Suppressor macrophage (primary cell): ENCODE measurements at regions not wholly inside any gene's neighbourhood (a gene's known extent, or its start where the extent isn't known, plus 50 kb on each side); places are given as distances from the start of the nearest gene placed in this dataset.
"Not testable (repeated sequence)": the region's sequence is repeated elsewhere in the genome, so short reads cannot be mapped to it uniquely, and the experiment has no call there.

Experiments
- DNase-seq, 4 experiments: peaks; one replicate each; pipeline ENCODE4 v3.0.0-alpha.2; 2020 to 2022

DNA sequence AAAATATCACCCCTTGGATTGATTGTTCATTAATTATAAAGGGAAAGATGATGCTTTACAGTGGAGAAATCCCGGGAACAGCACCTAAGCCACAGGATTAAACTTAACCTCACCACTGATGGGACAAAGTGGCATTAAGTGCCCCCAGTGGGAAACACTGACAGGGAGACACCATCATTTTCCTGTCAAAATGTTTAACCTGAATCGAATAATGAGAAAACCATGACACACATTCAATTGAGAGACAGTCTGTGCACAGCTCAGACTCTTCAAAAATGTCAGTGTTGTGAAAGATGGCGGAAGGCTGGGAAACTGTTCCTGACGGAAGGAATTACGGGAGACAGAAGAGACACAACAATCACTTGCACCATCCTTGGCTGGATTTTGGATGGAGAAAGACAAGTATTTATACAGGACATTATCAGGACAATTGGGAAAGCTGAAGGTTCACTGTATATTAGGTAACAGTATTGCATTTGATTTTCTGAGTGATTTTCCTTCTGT lies 111.8 kb upstream of the ASB18 start:
- DNase-seq: no peak

DNA sequence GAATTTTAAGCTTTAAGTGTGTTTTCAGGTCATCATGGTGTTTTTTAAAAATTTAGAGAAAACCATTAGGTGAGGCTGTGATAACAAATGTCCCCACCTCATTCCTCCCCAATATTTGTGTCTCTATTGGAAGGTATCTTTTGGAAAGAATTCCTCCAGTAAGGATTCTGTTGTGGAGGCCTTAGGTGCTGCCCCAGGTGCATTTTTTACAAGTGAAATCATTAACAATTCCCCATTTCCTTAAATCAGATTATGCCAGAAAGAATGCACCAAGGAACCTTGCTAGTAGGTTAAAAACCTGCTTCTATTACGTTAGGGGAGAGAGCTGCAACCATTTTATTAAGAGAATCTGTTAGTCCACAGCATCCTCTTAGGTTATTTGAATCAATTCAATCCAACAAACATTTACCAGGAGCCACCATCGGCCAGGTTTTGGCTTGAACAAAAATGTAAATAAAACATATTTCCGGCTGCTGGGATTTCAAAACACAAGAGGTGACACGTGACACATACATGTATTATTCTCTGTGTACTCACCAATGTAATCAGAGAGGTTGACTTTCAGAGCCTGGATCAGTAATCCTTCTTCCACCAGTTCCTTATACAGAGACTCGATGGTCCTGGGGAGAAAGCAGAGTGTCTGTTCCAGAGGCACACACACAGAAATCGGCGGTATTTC lies 112.5 kb upstream of the ASB18 start:
- no peak for DNase-seq

DNA sequence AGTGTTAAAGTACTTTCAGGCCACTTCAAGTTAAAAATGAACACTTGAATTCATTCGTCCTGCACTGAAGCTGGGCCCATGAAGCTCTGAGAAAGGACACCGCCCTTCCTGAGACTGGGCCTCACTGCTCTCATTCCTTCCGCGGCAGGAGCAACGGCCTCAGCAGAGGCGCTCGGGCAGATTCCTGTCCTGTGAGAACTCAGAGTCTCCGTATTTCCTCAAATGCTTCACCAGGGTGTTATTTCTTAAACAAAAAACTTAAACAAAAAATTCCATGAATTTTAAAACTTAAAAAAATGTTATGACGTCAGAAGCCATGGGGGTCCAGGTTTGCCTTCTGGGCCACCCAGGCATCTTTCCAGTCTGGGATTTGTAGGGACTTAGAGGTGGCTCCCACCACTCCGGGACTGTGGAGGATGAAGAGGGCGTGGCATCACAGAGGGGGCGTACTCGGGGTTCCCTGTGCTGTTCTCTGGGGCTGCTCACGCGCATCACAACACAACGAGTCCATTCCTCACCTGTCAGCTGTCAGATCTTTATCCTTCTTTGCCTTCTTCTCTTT lies 115.9 kb upstream of the ASB18 start:
- DNase-seq: no peak

DNA sequence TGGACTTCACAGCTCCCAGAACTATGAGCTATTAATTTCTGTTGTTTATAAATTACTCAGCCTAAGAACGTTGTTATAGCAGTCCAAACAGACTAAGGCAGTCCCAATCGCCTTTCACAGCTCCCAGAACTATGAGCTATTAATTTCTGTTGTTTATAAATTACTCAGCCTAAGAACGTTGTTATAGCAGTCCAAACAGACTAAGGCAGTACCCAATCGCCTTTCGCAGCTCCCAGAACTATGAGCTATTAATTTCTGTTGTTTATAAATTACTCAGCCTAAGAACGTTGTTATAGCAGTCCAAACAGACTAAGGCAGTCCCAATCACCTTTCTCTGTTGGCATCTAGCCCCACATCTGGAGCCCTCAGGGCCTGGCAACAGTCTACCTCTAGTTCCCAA lies 117.0 kb upstream of the ASB18 start:
- DNase-seq: not testable (repeated sequence)

DNA sequence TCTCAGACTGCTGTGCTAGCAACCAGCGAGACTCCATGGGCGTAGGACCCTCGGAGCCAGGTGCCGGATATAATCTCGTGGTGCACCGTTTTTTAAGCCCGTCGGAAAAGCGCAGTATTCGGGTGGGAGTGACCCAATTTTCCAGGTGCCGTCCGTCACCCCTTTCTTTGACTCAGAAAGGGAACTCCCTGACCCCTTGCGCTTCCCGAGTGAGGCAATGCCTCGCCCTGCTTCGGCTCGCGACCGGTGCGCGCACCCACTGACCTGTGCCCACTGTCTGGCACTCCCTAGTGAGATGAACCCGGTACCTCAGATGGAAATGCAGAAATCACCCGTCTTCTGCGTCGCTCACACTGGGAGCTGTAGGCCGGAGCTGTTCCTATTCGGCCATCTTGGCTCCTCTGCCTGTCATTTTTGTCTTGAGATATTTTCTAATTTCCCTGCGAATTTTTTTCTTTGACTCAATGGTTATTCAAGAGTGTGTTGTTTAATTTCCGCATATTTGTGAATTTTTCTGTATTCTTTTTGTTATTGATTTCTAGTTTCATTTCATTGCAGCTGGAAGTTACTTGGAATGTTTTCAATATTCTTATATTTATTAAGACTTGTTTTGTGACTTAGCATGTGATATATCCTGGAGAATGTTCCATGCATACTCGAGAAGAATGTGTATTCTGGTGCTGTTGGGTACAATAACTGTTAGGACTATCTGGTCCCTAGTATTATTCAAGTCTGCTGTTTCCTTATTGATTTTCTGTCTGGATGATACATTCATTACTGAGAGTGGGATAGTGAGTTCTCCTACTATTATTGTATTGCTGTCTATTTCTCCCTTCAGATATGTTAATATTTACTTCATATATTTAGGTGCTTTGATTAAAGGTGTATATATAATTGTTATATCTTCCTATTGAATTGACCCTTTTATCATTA lies 125.3 kb upstream of the ASB18 start:
- DNase-seq: not testable (repeated sequence)

DNA sequence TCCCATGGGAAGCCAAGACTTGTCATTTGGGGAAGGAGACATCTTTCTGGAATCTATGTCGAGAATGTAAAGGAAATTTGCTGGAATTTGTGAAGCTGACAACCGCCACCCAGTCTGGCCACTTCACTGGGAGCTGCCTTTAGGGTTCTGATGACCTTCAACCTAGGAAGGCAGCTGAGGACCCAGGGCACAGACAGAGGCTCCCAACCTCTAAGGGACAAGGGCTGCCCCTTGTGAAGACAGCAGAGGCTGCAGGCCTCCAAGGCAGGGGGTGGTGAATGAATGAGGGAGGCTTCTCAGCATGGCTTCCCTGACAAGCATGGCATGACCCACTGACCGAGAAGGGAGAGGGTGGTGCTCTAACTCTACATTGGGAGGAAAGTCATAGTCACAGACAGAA lies 128.9 kb upstream of the ASB18 start:
- DNase-seq: no peak

DNA sequence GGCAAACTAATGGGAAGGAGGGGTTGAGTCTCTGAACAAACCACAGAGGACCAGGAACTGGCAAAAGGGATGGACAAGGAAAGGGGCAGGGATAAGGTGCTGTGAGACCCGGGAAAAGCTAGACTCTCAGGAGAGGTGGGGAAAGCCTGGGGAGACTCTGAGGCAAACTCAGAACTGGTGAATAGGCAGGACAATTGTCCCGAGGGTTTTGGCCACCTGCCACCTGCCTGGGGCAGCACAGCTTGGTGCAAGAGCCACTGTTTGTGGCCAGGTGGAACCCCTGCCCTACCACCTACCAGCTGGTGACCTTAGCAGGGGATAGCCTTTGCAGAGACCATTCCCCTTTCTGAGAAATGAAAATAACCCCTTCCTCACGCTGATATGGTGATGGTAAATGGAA lies 129.4 kb upstream of the ASB18 start:
- DNase-seq: no peak

DNA sequence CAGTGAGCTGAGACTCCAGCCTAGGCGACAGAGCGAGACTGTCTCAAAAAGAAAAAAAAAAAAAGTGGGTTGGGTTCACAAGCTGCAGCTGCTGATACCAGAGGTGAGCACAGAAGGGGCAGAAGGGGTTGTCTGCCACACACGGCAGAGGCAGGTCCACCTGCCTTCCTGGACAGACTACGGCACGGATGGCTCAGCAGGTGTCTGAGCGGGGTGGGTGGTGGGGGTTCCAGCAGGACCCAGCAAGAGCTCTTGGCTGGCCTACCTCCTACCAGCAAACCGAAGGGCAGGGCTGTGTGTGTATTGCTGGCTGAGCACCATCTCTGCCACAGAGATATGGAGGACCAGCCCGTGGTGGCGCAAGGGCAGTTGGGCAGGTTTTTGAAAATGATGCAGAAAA lies 130.4 kb upstream of the ASB18 start:
- DNase-seq: no peak

DNA sequence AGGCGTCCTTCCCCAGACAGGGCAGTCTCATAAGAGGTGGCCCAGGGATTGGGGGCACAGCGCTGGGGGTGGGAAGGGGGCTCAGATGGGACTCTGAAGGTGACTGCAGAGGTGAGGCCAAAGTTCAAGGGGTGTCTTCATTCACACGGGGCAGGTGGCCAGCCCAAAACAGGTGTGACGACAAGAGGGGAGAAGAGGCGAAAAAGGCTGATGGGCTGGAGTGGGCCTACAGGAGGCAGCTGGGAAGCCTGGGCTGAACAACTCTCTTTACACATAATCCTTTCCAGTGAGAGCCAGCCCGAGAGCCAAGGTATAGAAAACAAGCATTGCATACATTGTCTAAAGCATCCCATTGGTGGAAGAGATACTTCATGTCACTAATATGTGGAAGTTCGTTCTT lies 130.9 kb upstream of the ASB18 start:
- no peak for DNase-seq

DNA sequence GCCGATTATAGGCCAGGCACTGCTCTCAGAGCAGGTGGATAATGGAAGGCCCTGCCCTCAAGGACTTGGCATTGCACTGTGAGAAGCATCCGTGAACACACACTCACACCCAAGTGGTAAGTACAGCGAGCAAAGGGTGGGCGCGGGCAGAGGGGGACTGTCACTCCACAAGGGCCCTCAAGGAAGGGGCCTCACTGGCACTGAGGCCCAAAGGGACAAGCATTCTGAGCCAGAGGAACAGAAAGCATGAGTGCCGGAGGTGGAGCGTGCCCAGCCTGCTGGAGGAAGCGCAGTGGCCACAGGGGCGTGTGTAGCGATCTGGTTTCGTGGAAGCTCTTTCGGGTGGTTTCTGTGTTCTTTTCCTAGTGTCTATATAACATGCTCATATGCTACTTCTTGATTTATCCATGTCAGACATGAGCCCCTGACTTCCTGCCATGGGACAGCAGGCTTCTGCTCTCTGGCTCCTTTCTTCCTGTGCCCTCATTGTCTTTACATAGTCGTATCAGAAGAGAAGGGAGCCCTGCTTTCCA lies 132.7 kb upstream of the ASB18 start:
- no peak for DNase-seq

DNA sequence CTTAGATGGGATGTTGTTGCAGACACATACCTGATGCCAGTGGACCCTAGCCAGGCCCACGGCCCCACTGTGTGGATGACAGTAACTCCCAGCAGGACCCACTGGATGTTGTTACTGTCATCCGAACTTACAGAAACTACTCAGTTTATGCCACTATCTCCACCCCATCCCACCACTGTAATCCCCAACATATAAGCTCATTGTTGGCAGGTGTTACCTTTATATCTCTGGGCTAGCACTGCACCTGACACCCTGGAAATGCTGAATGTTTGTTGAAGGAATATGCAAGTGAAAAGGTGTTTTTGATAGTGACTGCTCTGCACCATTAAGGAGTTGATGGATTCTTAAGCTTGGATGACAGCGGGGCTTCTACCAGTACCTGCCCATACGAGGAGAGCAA lies 133.5 kb upstream of the ASB18 start:
- no peak for DNase-seq

DNA sequence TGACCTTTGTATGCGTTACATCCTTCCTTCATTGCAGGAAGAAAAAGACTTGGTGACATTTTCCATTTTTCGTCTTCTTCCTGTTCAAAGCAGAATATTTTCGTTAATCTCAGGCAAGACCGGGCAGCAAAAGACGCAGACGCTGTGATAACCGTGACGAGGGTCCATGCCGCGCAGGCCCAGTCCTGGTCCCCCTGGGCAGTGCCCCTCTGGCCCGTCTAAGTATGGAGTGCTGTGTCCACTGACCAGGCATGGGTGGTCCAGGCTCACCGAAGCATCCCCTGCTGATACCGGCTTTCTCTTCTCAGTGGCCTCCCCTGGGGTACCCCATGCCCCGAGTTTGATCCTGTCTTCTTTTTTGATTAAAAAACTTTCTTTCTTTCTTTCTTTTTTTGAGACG lies 135.2 kb upstream of the ASB18 start:
- DNase-seq: no peak

DNA sequence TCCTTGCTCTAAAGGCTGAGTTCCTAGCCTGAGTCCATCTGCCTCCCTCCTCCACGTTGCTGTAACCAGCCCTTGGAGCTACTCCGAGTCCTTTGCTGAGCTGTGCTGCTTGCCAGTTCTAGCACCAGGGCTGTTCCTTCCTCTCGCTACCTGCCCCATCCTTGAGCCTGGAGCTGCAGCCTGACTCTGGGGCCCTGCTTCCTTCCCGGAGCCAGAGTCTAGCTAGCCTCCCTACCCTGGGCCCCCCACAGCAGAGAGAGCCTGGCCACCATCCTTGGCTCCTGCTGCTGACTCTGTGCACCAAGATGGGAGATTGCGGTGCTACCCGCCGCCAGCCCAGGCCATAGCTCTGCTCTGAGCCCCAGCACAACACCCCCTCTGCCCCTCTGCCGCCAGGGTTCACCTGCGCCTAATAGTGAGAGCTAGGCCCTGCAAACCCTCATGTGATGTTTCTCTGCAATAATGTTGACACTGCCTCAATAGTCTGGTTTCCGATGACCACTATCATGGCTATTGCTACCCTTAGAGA lies 135.9 kb upstream of the ASB18 start:
- no peak for DNase-seq

DNA sequence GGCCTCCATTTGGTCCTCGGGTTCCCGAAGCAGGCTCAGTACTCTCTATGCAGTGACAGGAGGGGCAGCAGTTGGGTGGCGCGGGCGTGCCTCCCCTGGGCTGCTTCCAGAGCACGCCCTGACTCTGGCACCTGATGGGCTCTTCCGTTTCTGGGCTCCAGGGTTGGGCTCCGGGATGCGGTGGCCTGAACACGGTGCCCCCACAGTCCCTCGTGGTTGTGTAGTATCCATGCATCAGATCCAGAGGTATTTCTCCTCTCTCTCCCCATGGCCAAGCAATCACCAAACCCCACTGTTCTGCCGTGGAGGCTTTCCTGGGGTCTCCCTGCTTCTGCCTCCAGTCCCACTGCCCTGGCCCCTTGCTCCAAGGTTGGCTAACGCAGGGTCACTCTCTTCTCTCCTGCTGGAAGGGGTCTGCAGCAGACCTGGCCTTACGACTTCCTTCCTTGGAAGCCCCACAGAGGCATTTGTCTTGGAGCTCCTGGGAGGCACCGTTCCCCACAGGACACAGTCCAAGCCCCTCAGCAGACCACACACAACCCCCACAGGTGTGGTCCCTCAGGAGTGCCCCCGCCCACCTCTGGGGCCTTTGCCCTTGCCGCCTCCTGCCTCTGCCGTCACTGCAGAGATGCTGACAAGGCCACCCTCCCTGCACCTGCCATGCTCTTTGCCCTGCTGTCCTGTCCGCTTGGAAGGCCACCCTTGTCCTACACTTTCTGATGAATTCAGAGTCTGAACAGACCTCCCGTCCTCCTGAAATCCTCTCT lies 136.6 kb upstream of the ASB18 start:
- no peak for DNase-seq

DNA sequence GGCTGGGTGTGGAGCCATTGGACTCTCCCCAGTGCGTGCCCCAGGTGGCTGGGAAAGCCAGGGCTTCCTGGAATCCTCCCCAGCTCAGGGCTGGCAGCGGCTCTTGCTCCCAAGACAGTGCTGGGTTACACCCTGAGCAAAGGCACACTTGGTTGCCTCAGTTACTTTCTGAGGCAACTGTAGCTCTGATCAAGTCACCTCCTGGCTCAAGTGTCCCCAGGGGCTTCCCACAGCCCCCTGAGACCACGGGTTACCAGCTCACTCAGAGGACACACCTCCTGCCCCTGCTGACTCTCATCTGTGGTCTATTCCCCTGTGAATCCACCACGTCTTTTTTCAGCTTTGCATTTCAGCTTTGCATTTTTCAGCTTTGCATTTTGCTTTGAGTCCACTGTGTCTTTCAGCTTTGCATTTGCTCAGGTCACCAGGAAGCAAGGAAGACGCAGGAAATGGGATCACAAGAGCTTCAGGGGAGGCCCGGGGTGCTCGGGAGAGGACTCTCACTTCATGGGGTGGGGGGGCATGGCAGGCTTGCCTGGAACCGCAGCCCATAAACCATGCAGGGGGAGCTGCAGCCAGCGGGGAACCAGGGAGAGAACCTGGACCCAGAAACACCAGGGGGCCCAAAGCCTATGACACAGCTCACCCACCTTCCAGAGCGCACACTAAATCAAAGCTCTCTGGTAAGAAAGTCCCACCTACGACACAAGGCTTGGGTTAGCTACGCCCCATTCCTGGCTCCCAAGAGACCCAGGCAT lies 138.0 kb upstream of the ASB18 start:
- DNase-seq: no peak

DNA sequence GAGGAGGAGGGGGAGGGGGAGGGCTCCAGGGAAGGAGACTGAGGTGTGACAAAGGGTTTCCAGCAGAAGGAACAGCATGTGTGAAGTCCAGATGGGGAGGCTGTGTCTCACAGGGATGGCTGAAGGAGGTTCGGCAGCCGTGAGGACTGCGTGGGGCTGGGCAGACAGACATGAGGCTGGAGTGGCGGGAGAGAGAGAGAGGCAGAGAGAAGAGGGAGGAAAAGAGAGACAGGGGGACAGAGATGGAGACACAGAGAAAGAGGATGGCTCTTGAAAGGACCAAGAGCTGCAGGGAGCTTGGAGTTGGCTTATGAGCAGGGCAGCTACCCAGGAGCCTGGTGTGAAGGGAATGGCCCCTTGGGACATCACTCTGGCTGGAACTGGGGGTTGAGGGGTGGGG lies 138.9 kb upstream of the ASB18 start:
- no peak for DNase-seq

DNA sequence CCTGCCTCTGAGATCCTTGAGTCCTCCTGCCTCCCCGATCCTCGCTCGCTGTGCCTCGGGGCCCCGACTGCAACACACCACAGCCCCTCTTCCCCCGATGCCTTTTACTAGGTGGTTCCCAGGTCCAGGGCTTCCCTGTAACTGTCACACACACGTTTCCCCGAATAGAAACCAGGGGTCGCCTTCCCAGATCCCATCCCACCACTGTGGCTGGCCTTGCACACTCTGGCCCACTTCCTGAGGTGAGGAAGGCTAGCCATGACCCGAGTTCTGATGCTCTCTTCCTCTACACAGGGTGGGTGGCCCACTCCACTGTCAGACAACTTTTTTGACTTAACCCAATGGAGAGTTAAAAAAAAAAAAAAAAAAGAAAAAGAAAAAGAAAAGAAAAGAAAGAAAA lies 139.6 kb upstream of the ASB18 start:
- no peak for DNase-seq

DNA sequence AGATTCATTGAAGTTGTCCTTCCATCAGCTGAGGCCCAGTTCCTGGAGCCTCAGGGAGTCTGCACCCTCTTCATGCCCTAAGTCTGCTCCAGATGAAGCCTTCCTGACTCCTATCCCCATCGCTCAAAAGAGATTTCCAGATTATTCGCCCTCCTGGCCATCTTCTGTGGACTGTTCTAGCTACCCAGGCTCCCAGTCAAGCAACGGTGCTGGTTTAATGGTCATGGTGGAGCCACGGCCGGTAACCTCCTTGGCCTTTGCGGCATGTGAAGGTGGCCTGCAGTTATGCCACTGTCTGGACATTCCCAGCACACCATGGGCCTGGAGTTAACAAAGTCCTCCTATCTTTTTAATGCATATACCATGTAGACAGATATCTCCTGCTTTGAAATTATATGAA lies 140.1 kb upstream of the ASB18 start:
- DNase-seq: no peak

DNA sequence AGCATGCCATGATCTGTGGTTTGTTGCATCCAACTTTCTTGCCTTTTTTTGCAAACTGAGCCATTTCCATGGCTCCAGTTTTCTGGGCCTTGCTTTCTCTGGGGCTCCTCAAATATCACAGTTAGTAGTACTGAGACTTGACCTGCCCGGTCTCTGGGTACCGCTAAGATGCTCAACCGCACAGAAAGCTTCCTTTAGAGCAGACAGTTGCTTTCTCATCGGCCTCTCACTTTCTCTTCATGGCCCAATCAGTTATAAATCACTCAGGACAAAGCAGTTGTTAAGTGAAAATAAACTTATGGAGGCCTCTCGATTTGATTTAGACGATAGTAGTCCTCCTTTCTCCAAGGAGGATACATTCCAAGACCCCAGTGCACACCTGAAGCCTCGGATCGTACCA lies 141.2 kb upstream of the ASB18 start:
- no peak for DNase-seq

DNA sequence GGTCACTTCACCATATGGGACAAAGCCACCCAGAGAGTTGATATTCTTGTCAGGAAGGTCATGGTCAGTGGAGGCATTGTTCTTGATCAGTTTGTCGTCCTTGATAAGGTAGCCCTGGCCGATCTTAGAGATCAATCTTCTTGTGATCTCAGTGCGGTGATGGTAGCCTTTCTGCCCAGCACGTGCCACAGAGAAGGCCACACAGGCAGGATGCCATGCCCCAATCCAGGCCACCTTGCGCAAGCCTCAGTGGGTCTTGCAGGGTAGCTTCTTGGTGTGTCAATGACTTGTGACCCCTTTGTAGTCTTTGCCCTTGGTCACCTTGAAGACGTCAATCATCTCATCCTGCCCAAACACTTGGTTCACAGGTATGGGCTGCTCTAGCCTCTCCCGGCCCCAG lies 143.9 kb upstream of the ASB18 start:
- DNase-seq: no peak

DNA sequence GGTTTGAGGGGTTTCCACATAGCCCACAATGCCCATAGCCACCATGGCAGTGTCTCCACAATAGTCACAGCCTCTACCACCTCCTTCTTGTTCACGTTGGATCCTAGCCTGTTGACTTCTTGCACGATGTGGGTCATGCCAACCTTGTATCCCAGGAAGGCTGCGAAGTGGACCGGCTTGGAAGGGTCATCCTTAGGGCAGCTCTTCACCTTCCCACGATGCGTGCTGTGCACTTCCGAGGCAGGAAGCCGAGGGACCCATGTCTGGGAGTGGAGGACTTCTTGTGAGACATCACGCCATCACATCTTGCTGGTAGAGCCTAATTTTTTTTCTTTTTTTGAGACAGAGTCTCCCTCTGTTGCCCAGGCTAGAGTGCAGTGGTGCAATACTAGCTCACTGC lies 144.6 kb upstream of the ASB18 start:
- DNase-seq: no peak
